GM19099 (cell line): ENCODE measurements at regions not wholly inside any gene's neighbourhood (a gene's known extent, or its start where the extent isn't known, plus 50 kb on each side); places are given as distances from the start of the nearest gene placed in this dataset.

Experiments
- POLR2A ChIP-seq: IDR thresholded peaks from 3 replicates; pipeline ENCODE4 v1.6.1; 2011; ENCODE audit warnings: low read depth; ENCODE audit not compliant: insufficient read length; ENCODE audit errors: extremely low read depth

- no peak for TF ChIP-seq POLR2A
These were observed 235.7 kb upstream of the THBS1 start for GRCh38 chr15:39345176-39345575.

- no peak for TF ChIP-seq POLR2A
These were observed 233.4 kb upstream of the THBS1 start for GRCh38 chr15:39347453-39347852.

- TF ChIP-seq POLR2A, result no peak
These were observed 230.1 kb upstream of the THBS1 start for GRCh38 chr15:39350785-39351184.

GRCh38 chr15:39354189-39354588 lies 226.7 kb upstream of the THBS1 start:
- no peak for TF ChIP-seq POLR2A

- TF ChIP-seq POLR2A, result no peak
These were observed 223.2 kb upstream of the THBS1 start for GRCh38 chr15:39357480-39358268.

- TF ChIP-seq POLR2A, result no peak
These were observed 222.3 kb upstream of the THBS1 start for GRCh38 chr15:39358441-39359041.

GRCh38 chr15:39359771-39360170 lies 221.1 kb upstream of the THBS1 start:
- TF ChIP-seq POLR2A, result no peak

- no peak for TF ChIP-seq POLR2A
These were observed 220.4 kb upstream of the THBS1 start for GRCh38 chr15:39360452-39360851.

GRCh38 chr15:39361497-39361896 lies 219.4 kb upstream of the THBS1 start:
- no peak for TF ChIP-seq POLR2A

GRCh38 chr15:39362821-39363561 lies 217.9 kb upstream of the THBS1 start:
- TF ChIP-seq POLR2A, result no peak

GRCh38 chr15:39363761-39364586 lies 216.9 kb upstream of the THBS1 start:
- no peak for TF ChIP-seq POLR2A

- TF ChIP-seq POLR2A, result no peak
These were observed 216.2 kb upstream of the THBS1 start for GRCh38 chr15:39364721-39365120.

GRCh38 chr15:39365161-39365560 lies 215.7 kb upstream of the THBS1 start:
- no peak for TF ChIP-seq POLR2A

- TF ChIP-seq POLR2A, result no peak
These were observed 215.0 kb upstream of the THBS1 start for GRCh38 chr15:39365873-39366272.

GRCh38 chr15:39367596-39367995 lies 213.3 kb upstream of the THBS1 start:
- no peak for TF ChIP-seq POLR2A
